ENCODE measurements at regions not wholly inside any gene's neighbourhood (a gene's known extent, or its start where the extent isn't known, plus 50 kb on each side); places are given as distances from the start of the nearest gene placed in this dataset.

GRCh38 chr10:107477266-107477665, 312.8 kb upstream of the SORCS1 start:
- DNase-seq (ENCODE audit: extremely low spot score) = no peak
- ChIA-PET CTCF (no interaction called here), POLR2A (no interaction called here)
- TF ChIP-seq FOXM1 (IDR thresholded peaks at IDR 0.05; ENCODE audit: borderline replicate concordance) (no peak), LEF1 (IDR thresholded peaks at IDR 0.05; ENCODE audit: borderline replicate concordance) (no peak)

DNA sequence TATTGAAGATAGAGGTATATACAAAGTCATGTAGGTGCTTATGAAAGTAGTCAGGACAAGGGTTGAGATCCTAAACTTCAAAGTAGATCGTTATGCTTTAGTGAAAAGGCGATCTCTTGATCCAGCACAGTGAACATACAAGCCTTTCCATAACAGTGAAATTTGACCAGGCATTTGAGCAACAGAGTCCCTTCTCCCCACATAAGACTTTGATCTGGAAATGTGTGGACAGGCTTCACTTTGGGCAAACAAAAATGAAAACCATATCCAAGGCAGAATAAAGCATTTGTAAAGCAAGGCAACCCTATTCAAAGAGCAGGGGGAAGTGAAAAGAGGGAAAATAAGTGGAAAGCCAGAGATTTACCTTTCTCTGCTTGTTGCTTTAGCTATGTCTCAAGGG, 311.9 kb upstream of the SORCS1 start:
- TF ChIP-seq ARNT (IDR thresholded peaks at IDR 0.05) (no peak), TARDBP (IDR thresholded peaks at IDR 0.05) (no peak), SP1 (IDR thresholded peaks at IDR 0.05) (no peak), SUZ12 (IDR thresholded peaks at IDR 0.05) (no peak), HDGF (IDR thresholded peaks at IDR 0.05; ENCODE audit: borderline replicate concordance) (no peak), NFRKB (IDR thresholded peaks at IDR 0.05) (no peak), ZNF384 (IDR thresholded peaks at IDR 0.05) (no peak), CTBP1 (IDR thresholded peaks at IDR 0.05; ENCODE audit: borderline replicate concordance) (no peak), LEF1 (IDR thresholded peaks at IDR 0.05; ENCODE audit: borderline replicate concordance) (no peak), L3MBTL2 (conservative IDR thresholded peaks at IDR 0.05) (no peak), ELF4 (IDR thresholded peaks at IDR 0.05) (no peak), FOXM1 (IDR thresholded peaks at IDR 0.05; ENCODE audit: borderline replicate concordance) (no peak), PKNOX1 (IDR thresholded peaks at IDR 0.05) (no peak), FOXK2 (IDR thresholded peaks at IDR 0.05) (no peak), FOXA1 (IDR thresholded peaks at IDR 0.05) (no peak), BHLHE40 (IDR thresholded peaks at IDR 0.05; ENCODE audit: borderline replicate concordance) (no peak)
- ChIA-PET POLR2A (no interaction called here), CTCF (no interaction called here)
- DNase-seq (ENCODE audit: extremely low spot score) = no peak

GRCh38 chr10:107474650-107475049, 310.1 kb upstream of the SORCS1 start:
- POLR2A ChIA-PET = no interaction called here
- DNase-seq (ENCODE audit: extremely low spot score) = no peak
- CTCF ChIA-PET = no interaction called here
- TF ChIP-seq ELF4 (IDR thresholded peaks at IDR 0.05) = no peak
- no peak for TF ChIP-seq CTBP1 (IDR thresholded peaks at IDR 0.05; ENCODE audit: borderline replicate concordance)
- TF ChIP-seq FOXA1 (IDR thresholded peaks at IDR 0.05) = no peak
- TF ChIP-seq LEF1 (IDR thresholded peaks at IDR 0.05; ENCODE audit: borderline replicate concordance) = no peak
- no peak for TF ChIP-seq ZNF384 (IDR thresholded peaks at IDR 0.05)
- no peak for TF ChIP-seq FOXM1 (IDR thresholded peaks at IDR 0.05; ENCODE audit: borderline replicate concordance)
- TF ChIP-seq FOXK2 (IDR thresholded peaks at IDR 0.05) = no peak
- no peak for TF ChIP-seq L3MBTL2 (conservative IDR thresholded peaks at IDR 0.05)
- no peak for TF ChIP-seq ARNT (IDR thresholded peaks at IDR 0.05)
- TF ChIP-seq TARDBP (IDR thresholded peaks at IDR 0.05) = no peak
- TF ChIP-seq SUZ12 (IDR thresholded peaks at IDR 0.05) = no peak
- TF ChIP-seq SP1 (IDR thresholded peaks at IDR 0.05) = no peak
- no peak for TF ChIP-seq HDGF (IDR thresholded peaks at IDR 0.05; ENCODE audit: borderline replicate concordance)

DNA sequence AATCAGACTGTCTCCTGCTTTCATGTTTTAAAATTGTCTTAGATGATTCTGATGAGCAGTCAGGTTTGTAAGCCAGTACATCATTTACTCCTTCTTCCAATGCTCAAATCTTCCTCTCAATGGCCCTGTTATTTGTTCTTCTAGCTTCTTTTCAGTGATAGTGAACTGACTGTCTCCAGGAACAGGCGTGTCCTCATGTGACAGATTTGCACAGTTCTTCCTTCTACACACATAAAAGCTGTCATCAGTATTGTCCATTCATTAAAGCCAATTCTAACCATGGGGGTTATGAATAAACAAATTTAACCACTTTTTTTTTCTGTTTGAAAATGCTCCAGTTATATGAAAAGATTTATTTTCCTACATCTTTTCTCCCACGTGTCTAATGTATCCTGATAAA, 308.7 kb upstream of the SORCS1 start:
- POLR2A ChIA-PET = no interaction called here
- TF ChIP-seq LEF1 (IDR thresholded peaks at IDR 0.05; ENCODE audit: borderline replicate concordance) (no peak), FOXK2 (IDR thresholded peaks at IDR 0.05) (no peak), SP1 (IDR thresholded peaks at IDR 0.05) (no peak), FOXA1 (IDR thresholded peaks at IDR 0.05) (no peak), PKNOX1 (IDR thresholded peaks at IDR 0.05) (no peak), CTBP1 (IDR thresholded peaks at IDR 0.05; ENCODE audit: borderline replicate concordance) (no peak), ELF4 (IDR thresholded peaks at IDR 0.05) (no peak), BHLHE40 (IDR thresholded peaks at IDR 0.05; ENCODE audit: borderline replicate concordance) (no peak), ARNT (IDR thresholded peaks at IDR 0.05) (no peak), TARDBP (IDR thresholded peaks at IDR 0.05) (no peak), NFRKB (IDR thresholded peaks at IDR 0.05) (no peak), SUZ12 (IDR thresholded peaks at IDR 0.05) (no peak), HDGF (IDR thresholded peaks at IDR 0.05; ENCODE audit: borderline replicate concordance) (no peak), FOXM1 (IDR thresholded peaks at IDR 0.05; ENCODE audit: borderline replicate concordance) (no peak), L3MBTL2 (conservative IDR thresholded peaks at IDR 0.05) (no peak), ZNF384 (IDR thresholded peaks at IDR 0.05) (no peak)
- no peak for DNase-seq (ENCODE audit: extremely low spot score)
- CTCF ChIA-PET = no interaction called here

- CTCF ChIA-PET = no interaction called here
- TF ChIP-seq SP1 (IDR thresholded peaks at IDR 0.05) = no peak
- TF ChIP-seq BHLHE40 (IDR thresholded peaks at IDR 0.05; ENCODE audit: borderline replicate concordance) = no peak
- TF ChIP-seq NFRKB (IDR thresholded peaks at IDR 0.05) = no peak
- no peak for TF ChIP-seq CTBP1 (IDR thresholded peaks at IDR 0.05; ENCODE audit: borderline replicate concordance)
- TF ChIP-seq HDGF (IDR thresholded peaks at IDR 0.05; ENCODE audit: borderline replicate concordance) = no peak
- no peak for TF ChIP-seq FOXA1 (IDR thresholded peaks at IDR 0.05)
- no peak for TF ChIP-seq SUZ12 (IDR thresholded peaks at IDR 0.05)
- TF ChIP-seq ARNT (IDR thresholded peaks at IDR 0.05) = no peak
- no peak for TF ChIP-seq ELF4 (IDR thresholded peaks at IDR 0.05)
- TF ChIP-seq L3MBTL2 (conservative IDR thresholded peaks at IDR 0.05) = no peak
- TF ChIP-seq ZNF384 (IDR thresholded peaks at IDR 0.05) = no peak
- TF ChIP-seq FOXM1 (IDR thresholded peaks at IDR 0.05; ENCODE audit: borderline replicate concordance) = no peak
- no peak for DNase-seq (ENCODE audit: extremely low spot score)
- POLR2A ChIA-PET = no interaction called here
Measured at GRCh38 chr10:107471911-107472310, 307.4 kb upstream of the SORCS1 start.

- DNase-seq (ENCODE audit: extremely low spot score) = no peak
- POLR2A ChIA-PET = no interaction called here
- TF ChIP-seq ZNF384 (IDR thresholded peaks at IDR 0.05) (no peak), SUZ12 (IDR thresholded peaks at IDR 0.05) (no peak), ARNT (IDR thresholded peaks at IDR 0.05) (no peak), ELF4 (IDR thresholded peaks at IDR 0.05) (no peak), NFRKB (IDR thresholded peaks at IDR 0.05) (no peak), CTBP1 (IDR thresholded peaks at IDR 0.05; ENCODE audit: borderline replicate concordance) (no peak), FOXM1 (IDR thresholded peaks at IDR 0.05; ENCODE audit: borderline replicate concordance) (no peak)
- CTCF ChIA-PET = no interaction called here
Measured at GRCh38 chr10:107453561-107453960, 289.1 kb upstream of the SORCS1 start.

DNA sequence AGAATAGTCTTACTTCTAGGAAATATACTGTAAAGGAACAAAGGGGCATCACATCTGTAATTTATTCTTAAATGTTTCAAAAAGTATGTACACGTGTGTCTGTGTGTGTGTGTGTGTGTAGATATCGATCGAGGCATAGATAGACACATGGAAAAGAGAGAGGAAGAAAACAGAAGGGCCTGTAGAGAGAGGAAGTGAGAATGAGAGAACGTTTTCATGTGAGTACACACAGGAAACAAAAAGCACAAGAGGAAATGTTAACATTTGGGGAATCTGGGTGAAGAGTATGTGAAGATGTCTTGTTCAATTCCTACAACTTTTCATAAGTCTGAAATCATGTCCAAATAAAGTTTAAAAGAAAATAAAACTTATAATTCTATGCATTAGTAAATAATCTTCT, 286.5 kb upstream of the SORCS1 start:
- TF ChIP-seq L3MBTL2 (conservative IDR thresholded peaks at IDR 0.05) = no peak
- no peak for TF ChIP-seq CTBP1 (IDR thresholded peaks at IDR 0.05; ENCODE audit: borderline replicate concordance)
- TF ChIP-seq BHLHE40 (IDR thresholded peaks at IDR 0.05; ENCODE audit: borderline replicate concordance) = no peak
- TF ChIP-seq FOXA1 (IDR thresholded peaks at IDR 0.05) = no peak
- no peak for TF ChIP-seq FOXK2 (IDR thresholded peaks at IDR 0.05)
- DNase-seq (ENCODE audit: extremely low spot score) = no peak
- CTCF ChIA-PET = no interaction called here
- POLR2A ChIA-PET = no interaction called here

Data from HEK293T (cell line).